ENCODE measurements at regions not wholly inside any gene's neighbourhood (a gene's known extent, or its start where the extent isn't known, plus 50 kb on each side); places are given as distances from the start of the nearest gene placed in this dataset.

DNA sequence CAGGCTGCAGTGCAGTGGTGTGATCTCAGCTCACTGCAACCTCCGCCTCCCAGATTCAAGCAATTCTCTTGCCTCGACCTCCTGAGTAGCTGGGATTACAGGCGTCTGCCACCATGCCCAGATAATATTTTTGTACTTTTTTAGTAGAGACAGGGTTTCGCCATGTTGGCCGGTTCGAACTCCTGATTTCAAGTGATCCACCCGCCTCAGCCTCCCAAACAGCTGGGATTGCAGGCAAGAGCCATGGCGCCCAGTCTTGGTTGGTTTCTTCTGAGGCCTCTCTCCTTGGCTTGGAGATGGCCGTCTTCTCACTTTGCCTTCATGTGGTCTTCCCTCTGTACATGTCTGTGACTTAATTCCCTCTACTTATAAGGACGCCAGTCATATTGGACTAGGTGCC is 254.6 kb downstream of the BUD13 start:
- Mint-ChIP-seq H3K4me3 (no peak overlapping the region), H3K27ac (no peak overlapping the region), H3K4me1 (no peaks in the 10 kb centered on the region), H3K9me3 (peaks cover 0 to 2% of the 10 kb centered on the region in 2 donors), H3K36me3 (no peaks in the 10 kb centered on the region), H3K27me3 (ENCODE audit: low read depth in 2 of 2) (peaks cover 32 to 59% of the 10 kb centered on the region in 2 donors)
- intact Hi-C loops (cut with micrococcal nuclease): no loop called here
- no peak overlapping the region for H3K4me3 ChIP-seq (ENCODE audit: low read length)
- H3K4me1 ChIP-seq (ENCODE audit: control insufficient read depth, insufficient read depth, low read length): no peaks in the 10 kb centered on the region
- TF ChIP-seq, protein P1, sequence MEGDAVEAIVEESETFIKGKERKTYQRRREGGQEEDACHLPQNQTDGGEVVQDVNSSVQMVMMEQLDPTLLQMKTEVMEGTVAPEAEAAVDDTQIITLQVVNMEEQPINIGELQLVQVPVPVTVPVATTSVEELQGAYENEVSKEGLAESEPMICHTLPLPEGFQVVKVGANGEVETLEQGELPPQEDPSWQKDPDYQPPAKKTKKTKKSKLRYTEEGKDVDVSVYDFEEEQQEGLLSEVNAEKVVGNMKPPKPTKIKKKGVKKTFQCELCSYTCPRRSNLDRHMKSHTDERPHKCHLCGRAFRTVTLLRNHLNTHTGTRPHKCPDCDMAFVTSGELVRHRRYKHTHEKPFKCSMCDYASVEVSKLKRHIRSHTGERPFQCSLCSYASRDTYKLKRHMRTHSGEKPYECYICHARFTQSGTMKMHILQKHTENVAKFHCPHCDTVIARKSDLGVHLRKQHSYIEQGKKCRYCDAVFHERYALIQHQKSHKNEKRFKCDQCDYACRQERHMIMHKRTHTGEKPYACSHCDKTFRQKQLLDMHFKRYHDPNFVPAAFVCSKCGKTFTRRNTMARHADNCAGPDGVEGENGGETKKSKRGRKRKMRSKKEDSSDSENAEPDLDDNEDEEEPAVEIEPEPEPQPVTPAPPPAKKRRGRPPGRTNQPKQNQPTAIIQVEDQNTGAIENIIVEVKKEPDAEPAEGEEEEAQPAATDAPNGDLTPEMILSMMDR (IDR thresholded peaks at IDR 0.05): no peak
- WGBS (ENCODE audit: insufficient coverage): 79% methylated on average over 10 of the region's 10 CpGs
- DNase-seq (no peak), ATAC-seq (no peak)
- H3K27me3 ChIP-seq (ENCODE audit: control insufficient read depth, insufficient read depth, low read length): no peaks in the 10 kb centered on the region
- no peak overlapping the region for H3K27ac ChIP-seq (ENCODE audit: low read length)
- no peaks in the 10 kb centered on the region for H3K9me3 ChIP-seq (ENCODE audit: control insufficient read depth, insufficient read depth, low read length)
- no peaks in the 10 kb centered on the region for H3K36me3 ChIP-seq (ENCODE audit: control insufficient read depth, insufficient read depth, low read length)

DNA sequence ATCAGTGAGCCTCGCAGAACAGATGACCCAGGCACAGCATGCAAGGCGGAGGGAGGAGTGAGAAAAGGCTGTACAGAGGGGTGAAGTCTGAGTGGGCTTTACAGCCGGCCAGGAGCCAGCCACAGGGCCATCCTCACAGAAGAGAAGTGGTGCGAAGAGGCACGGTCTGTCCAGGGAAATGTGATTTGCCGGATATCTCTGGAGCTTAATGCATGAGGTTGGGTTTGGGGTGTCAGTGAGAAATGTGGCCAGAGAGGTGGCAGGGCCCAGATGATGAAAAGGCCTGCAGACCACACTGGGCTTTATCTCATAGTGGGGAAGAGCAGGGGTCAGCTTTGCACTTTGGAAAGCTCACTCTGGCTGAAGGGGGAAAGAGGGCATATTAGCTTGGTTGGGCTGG is 255.2 kb downstream of the BUD13 start:
- no peak for ATAC-seq
- intact Hi-C loops (cut with micrococcal nuclease): no loop called here
- Histone ChIP-seq H3K4me3 (ENCODE audit: low read length) (no peak overlapping the region), H3K36me3 (ENCODE audit: control insufficient read depth, insufficient read depth, low read length) (no peaks in the 10 kb centered on the region), H3K4me1 (ENCODE audit: control insufficient read depth, insufficient read depth, low read length) (no peaks in the 10 kb centered on the region), H3K9me3 (ENCODE audit: control insufficient read depth, insufficient read depth, low read length) (no peaks in the 10 kb centered on the region), H3K27me3 (ENCODE audit: control insufficient read depth, insufficient read depth, low read length) (no peaks in the 10 kb centered on the region), H3K27ac (ENCODE audit: low read length) (no peak overlapping the region)
- 73% methylated on average over 6 of the region's 6 CpGs for WGBS (ENCODE audit: insufficient coverage)
- TF ChIP-seq, protein P1 (IDR thresholded peaks at IDR 0.05): no peak
- peaks cover 32 to 63% of the 10 kb centered on the region in 2 donors for H3K27me3 Mint-ChIP-seq (ENCODE audit: low read depth in 2 of 2)
- H3K4me1 Mint-ChIP-seq: no peaks in the 10 kb centered on the region
- no peaks in the 10 kb centered on the region for H3K36me3 Mint-ChIP-seq
- no peak overlapping the region for H3K27ac Mint-ChIP-seq
- no peak overlapping the region for H3K4me3 Mint-ChIP-seq
- H3K9me3 Mint-ChIP-seq: peaks cover 0 to 2% of the 10 kb centered on the region in 2 donors
- DNase-seq: no peak

DNA sequence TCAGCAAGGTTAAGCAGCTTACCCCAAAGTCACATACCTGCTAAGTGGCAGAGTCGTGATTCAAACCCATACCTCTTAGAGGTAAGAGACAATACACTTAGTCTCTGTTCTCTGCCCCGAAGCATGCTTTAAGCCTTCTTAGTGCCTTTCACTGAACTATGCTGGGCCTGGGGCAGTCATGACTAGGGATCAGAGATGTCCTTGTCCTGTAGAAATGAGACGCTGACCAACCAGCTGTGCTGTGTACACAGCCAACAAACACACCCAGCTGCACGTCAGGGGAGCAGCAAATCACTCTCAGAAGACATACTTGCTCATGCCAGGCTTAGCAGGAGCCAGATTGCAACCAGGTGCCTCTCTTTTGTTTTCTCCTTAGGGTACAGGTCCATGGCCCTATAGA is 255.7 kb downstream of the BUD13 start:
- TF ChIP-seq, protein P1 (IDR thresholded peaks at IDR 0.05): no peak
- no peak overlapping the region for H3K4me3 ChIP-seq (ENCODE audit: low read length)
- Mint-ChIP-seq H3K4me1 (no peaks in the 10 kb centered on the region), H3K27ac (no peak overlapping the region), H3K9me3 (peaks cover 0 to 2% of the 10 kb centered on the region in 2 donors), H3K4me3 (no peak overlapping the region), H3K27me3 (ENCODE audit: low read depth in 2 of 2) (peaks cover 27 to 61% of the 10 kb centered on the region in 2 donors), H3K36me3 (no peaks in the 10 kb centered on the region)
- H3K4me1 ChIP-seq (ENCODE audit: control insufficient read depth, insufficient read depth, low read length): no peaks in the 10 kb centered on the region
- intact Hi-C loops (cut with micrococcal nuclease): no loop called here
- no peaks in the 10 kb centered on the region for H3K27me3 ChIP-seq (ENCODE audit: control insufficient read depth, insufficient read depth, low read length)
- H3K9me3 ChIP-seq (ENCODE audit: control insufficient read depth, insufficient read depth, low read length): no peaks in the 10 kb centered on the region
- no peaks in the 10 kb centered on the region for H3K36me3 ChIP-seq (ENCODE audit: control insufficient read depth, insufficient read depth, low read length)
- H3K27ac ChIP-seq (ENCODE audit: low read length): no peak overlapping the region
- 77% methylated on average over 4 of the region's 4 CpGs for WGBS (ENCODE audit: insufficient coverage)
- ATAC-seq (no peak), DNase-seq (no peak)

DNA sequence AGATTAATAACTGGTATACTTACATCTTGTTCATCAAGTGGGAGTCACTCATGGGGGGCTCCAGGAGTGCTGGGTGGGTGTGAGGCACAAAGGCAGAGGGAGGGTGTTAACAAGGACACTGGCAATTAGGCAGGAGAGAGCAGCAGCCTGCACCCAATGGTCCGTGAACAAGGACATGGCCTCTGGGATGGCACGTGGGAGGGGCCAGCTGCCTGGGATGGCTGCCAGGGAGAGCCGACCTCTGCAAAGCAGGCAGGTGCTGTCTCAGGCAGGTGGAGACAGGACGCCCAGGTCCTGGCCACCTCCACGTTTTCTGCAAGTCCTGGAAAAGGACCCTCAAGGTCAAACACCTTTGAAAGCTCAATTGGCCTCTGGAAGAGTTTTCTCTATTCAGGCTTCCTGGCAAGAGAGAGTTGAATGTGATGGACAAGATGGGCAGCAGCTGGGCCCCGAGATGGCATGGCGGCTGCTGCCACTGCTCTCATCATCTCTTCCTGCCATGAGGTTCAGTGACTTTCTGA is 257.1 kb downstream of the BUD13 start:
- TF ChIP-seq, protein P1 (IDR thresholded peaks at IDR 0.05): no peak
- no peak overlapping the region for H3K4me3 ChIP-seq (ENCODE audit: low read length)
- DNase-seq (no peak), ATAC-seq (no peak)
- H3K4me1 Mint-ChIP-seq: no peaks in the 10 kb centered on the region
- WGBS (ENCODE audit: insufficient coverage): 76% methylated on average over 7 of the region's 7 CpGs
- peaks cover 27 to 55% of the 10 kb centered on the region in 2 donors for H3K27me3 Mint-ChIP-seq (ENCODE audit: low read depth in 2 of 2)
- H3K9me3 ChIP-seq (ENCODE audit: control insufficient read depth, insufficient read depth, low read length): no peaks in the 10 kb centered on the region
- H3K36me3 ChIP-seq (ENCODE audit: control insufficient read depth, insufficient read depth, low read length): no peaks in the 10 kb centered on the region
- no peaks in the 10 kb centered on the region for H3K36me3 Mint-ChIP-seq
- H3K27ac Mint-ChIP-seq: no peak overlapping the region
- no peaks in the 10 kb centered on the region for H3K4me1 ChIP-seq (ENCODE audit: control insufficient read depth, insufficient read depth, low read length)
- intact Hi-C loops (cut with micrococcal nuclease): no loop called here
- H3K9me3 Mint-ChIP-seq: peaks cover 0 to 2% of the 10 kb centered on the region in 2 donors
- no peaks in the 10 kb centered on the region for H3K27me3 ChIP-seq (ENCODE audit: control insufficient read depth, insufficient read depth, low read length)
- H3K27ac ChIP-seq (ENCODE audit: low read length): no peak overlapping the region
- no peak overlapping the region for H3K4me3 Mint-ChIP-seq
